GM23338 (cell line): ENCODE measurements at regions not wholly inside any gene's neighbourhood (a gene's known extent, or its start where the extent isn't known, plus 50 kb on each side); places are given as distances from the start of the nearest gene placed in this dataset.

Experiments used
- ATAC-seq: fragments of 200-7000 bp; cut with Tn5 transposase; 3 replicates; pipeline ENCODE4 v1.9.1; 2020
- DNase-seq: peaks from one replicate; pipeline ENCODE4 v3.0.0-alpha.2; 2015; ENCODE audit warnings: low spot score
- H2AFZ ChIP-seq: fragments of 200-600 bp; sonication (generic); 2 replicates; pipeline ENCODE4 v1.8.0; 2016; ENCODE audit warnings: antibody characterized with exemption, mild to moderate bottlenecking, moderate library complexity
- H3F3A ChIP-seq: fragments of 200-600 bp; sonication (generic); replicated peaks from 2 replicates; pipeline ENCODE4 v1.8.0; 2017; ENCODE audit warnings: antibody characterized with exemption, mixed run types, low read depth
- H3K27ac ChIP-seq: fragments of 200-600 bp; sonication (generic); 2 replicates; pipeline ENCODE4 v1.6.1; 2016; ENCODE audit warnings: low read depth
- H3K27me3 ChIP-seq: fragments of 200-600 bp; sonication (generic); 2 replicates; pipeline ENCODE4 v1.8.0; 2016; ENCODE audit warnings: mild to moderate bottlenecking, mixed run types, moderate library complexity; ENCODE audit not compliant: insufficient read depth
- H3K36me3 ChIP-seq: fragments of 200-600 bp; sonication (generic); 2 replicates; pipeline ENCODE4 v1.8.0; 2016; ENCODE audit warnings: mild to moderate bottlenecking; ENCODE audit not compliant: insufficient read depth
- H3K4me1 ChIP-seq: fragments of 200-600 bp; sonication (generic); 2 replicates; pipeline ENCODE4 v1.8.0; 2016; ENCODE audit warnings: mild to moderate bottlenecking, moderate library complexity; ENCODE audit not compliant: insufficient read depth
- H3K4me2 ChIP-seq: fragments of 200-600 bp; sonication (generic); 2 replicates; pipeline ENCODE4 v1.7.1; 2017; ENCODE audit warnings: mixed run types
- H3K4me3 ChIP-seq: fragments of 200-600 bp; sonication (generic); 2 replicates; pipeline ENCODE4 v1.6.1; 2016; ENCODE audit warnings: mixed run types
- H3K79me2 ChIP-seq: fragments of 200-600 bp; sonication (generic); replicated peaks from 2 replicates; pipeline ENCODE4 v1.8.0; 2017; ENCODE audit warnings: mild to moderate bottlenecking; ENCODE audit not compliant: insufficient read depth
- H3K9me2 ChIP-seq: fragments of 200-600 bp; sonication (generic); 2 replicates; pipeline ENCODE4 v1.8.0; 2017; ENCODE audit not compliant: insufficient read depth
- H4K20me1 ChIP-seq: fragments of 200-600 bp; sonication (generic); replicated peaks from 2 replicates; pipeline ENCODE4 v1.8.0; 2017; ENCODE audit warnings: mild to moderate bottlenecking; ENCODE audit not compliant: insufficient read depth
- H3K27ac Mint-ChIP-seq: 2 replicates; pipeline ENCODE4 v1.8.0; 2020; ENCODE audit warnings: inconsistent platforms, mild to moderate bottlenecking, moderate library complexity, mixed read lengths
- H3K27me3 Mint-ChIP-seq: 3 replicates; pipeline ENCODE4 v1.8.0; 2022; ENCODE audit warnings: low read depth, mild to moderate bottlenecking, moderate library complexity, mixed read lengths, inconsistent platforms; ENCODE audit not compliant: insufficient read depth, poor library complexity
- H3K36me3 Mint-ChIP-seq: 3 replicates; pipeline ENCODE4 v1.8.0; 2021; ENCODE audit warnings: low read depth, mild to moderate bottlenecking, inconsistent platforms, moderate library complexity, mixed read lengths
- H3K4me1 Mint-ChIP-seq: 3 replicates; pipeline ENCODE4 v1.8.0; 2020; ENCODE audit warnings: mild to moderate bottlenecking, inconsistent platforms, mixed read lengths
- H3K4me3 Mint-ChIP-seq: 3 replicates; pipeline ENCODE4 v1.8.0; 2021; ENCODE audit warnings: moderate library complexity, mild to moderate bottlenecking, inconsistent platforms, mixed read lengths
- H3K9me3 Mint-ChIP-seq: 3 replicates; pipeline ENCODE4 v1.8.0; 2020; ENCODE audit warnings: moderate library complexity, mild to moderate bottlenecking, inconsistent platforms, mixed read lengths
- CREB1 ChIP-seq: fragments of 250-450 bp; sonication (Bioruptor Pico); IDR thresholded peaks from 2 replicates; pipeline ENCODE4 v1.5.0; 2020; ENCODE audit warnings: low read depth, mild to moderate bottlenecking, moderate library complexity
- EZH2 ChIP-seq: fragments of 200-600 bp; sonication (generic); IDR thresholded peaks from one replicate; pipeline ENCODE4 v1.8.0; 2017; ENCODE audit warnings: antibody characterized with exemption, mild to moderate bottlenecking, low read depth; ENCODE audit not compliant: unreplicated experiment
- JUNB ChIP-seq: IDR thresholded peaks from one replicate; pipeline ENCODE4 v1.6.1; 2016; ENCODE audit warnings: antibody characterized with exemption; ENCODE audit not compliant: unreplicated experiment
- NANOG ChIP-seq: IDR thresholded peaks from 2 replicates; pipeline ENCODE4 v1.6.1; 2016; ENCODE audit warnings: antibody characterized with exemption, borderline replicate concordance
- POLR2AphosphoS5 ChIP-seq: IDR thresholded peaks from 2 replicates; pipeline ENCODE4 v1.6.1; 2016; ENCODE audit warnings: antibody characterized with exemption, low read depth
- STAT1 ChIP-seq: IDR thresholded peaks from one replicate; pipeline ENCODE4 v1.6.1; 2016; ENCODE audit warnings: antibody characterized with exemption; ENCODE audit not compliant: unreplicated experiment
- ZNF331 ChIP-seq: fragments of 250-450 bp; sonication (Bioruptor Pico); IDR thresholded peaks from 2 replicates; pipeline ENCODE4 v1.5.0; 2020; ENCODE audit warnings: low read depth, mild to moderate bottlenecking, moderate library complexity
- TF ChIP-seq, protein P1 (sequence below): IDR thresholded peaks from one replicate; pipeline ENCODE4 v1.6.1; 2018; ENCODE audit warnings: antibody characterized with exemption; ENCODE audit not compliant: unreplicated experiment
- TF ChIP-seq, protein P2 (sequence below), 2 experiments: fragments of 200-600 bp in 1 of 2; sonication (generic) in 1 of 2; conservative IDR thresholded peaks; 2 replicates each; pipeline versions ENCODE4 v1.5.1 to v1.6.1; 2016 to 2017; ENCODE audit warnings: antibody characterized with exemption in 2 of 2, low read depth in 2 of 2, mild to moderate bottlenecking in 2 of 2, moderate library complexity in 1 of 2
- TF ChIP-seq, protein P3 (sequence below): IDR thresholded peaks from 2 replicates; pipeline ENCODE4 v1.6.1; 2016; ENCODE audit warnings: antibody characterized with exemption

DNA sequence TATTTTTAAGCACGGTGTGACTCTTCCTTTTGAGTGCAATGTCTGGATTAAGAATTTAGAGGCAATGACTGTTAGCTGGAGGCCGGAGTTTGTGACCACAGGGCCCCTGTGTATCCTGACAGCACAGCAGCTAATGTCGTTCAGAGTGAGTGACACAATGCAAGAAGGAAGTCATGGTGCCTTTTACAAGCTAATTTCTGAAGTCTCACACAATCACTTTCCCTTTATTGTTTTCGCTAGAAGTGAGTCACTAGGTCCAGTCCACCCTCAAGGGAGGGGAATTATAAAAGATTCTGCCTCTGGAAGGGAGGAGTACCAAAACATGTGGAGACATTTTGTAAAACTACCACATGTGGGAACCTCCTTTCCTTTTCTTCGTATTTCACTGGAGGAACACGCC, 185.5 kb upstream of the FGF10 start (continued):
- TF ChIP-seq, protein P1, sequence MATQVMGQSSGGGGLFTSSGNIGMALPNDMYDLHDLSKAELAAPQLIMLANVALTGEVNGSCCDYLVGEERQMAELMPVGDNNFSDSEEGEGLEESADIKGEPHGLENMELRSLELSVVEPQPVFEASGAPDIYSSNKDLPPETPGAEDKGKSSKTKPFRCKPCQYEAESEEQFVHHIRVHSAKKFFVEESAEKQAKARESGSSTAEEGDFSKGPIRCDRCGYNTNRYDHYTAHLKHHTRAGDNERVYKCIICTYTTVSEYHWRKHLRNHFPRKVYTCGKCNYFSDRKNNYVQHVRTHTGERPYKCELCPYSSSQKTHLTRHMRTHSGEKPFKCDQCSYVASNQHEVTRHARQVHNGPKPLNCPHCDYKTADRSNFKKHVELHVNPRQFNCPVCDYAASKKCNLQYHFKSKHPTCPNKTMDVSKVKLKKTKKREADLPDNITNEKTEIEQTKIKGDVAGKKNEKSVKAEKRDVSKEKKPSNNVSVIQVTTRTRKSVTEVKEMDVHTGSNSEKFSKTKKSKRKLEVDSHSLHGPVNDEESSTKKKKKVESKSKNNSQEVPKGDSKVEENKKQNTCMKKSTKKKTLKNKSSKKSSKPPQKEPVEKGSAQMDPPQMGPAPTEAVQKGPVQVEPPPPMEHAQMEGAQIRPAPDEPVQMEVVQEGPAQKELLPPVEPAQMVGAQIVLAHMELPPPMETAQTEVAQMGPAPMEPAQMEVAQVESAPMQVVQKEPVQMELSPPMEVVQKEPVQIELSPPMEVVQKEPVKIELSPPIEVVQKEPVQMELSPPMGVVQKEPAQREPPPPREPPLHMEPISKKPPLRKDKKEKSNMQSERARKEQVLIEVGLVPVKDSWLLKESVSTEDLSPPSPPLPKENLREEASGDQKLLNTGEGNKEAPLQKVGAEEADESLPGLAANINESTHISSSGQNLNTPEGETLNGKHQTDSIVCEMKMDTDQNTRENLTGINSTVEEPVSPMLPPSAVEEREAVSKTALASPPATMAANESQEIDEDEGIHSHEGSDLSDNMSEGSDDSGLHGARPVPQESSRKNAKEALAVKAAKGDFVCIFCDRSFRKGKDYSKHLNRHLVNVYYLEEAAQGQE: no peak
- TF ChIP-seq CREB1 (no peak), JUNB (no peak), STAT1 (no peak)

DNA sequence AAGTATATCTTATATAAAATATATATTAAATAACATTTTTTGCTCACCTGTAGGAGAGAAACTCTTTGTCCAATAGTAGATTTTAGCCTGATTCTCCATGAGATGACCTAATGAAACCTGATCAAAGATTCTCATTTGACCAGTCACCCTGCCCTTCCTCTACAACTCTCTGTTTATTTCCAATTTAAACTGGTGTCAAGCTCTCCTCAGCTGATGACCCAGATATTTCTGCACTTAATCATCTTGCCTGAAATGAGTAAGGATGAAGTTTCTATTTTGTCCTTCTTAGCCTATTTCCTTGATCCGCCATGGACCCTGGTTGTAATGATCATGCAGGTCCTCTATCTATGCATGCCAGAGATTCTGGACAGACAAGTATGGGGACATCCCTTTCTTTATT, 179.3 kb upstream of the FGF10 start:
- Histone ChIP-seq H3K79me2 (no peaks in the 10 kb centered on the region), H3K4me3 (no peak overlapping the region), H3K9me2 (no peaks in the 10 kb centered on the region), H3K27ac (no peak overlapping the region), H3F3A (no peaks in the 10 kb centered on the region), H3K27me3 (no peaks in the 10 kb centered on the region), H2AFZ (no peak overlapping the region), H4K20me1 (no peaks in the 10 kb centered on the region), H3K4me1 (no peaks in the 10 kb centered on the region), H3K4me2 (no peak overlapping the region), H3K36me3 (no peaks in the 10 kb centered on the region)
- H3K4me3 Mint-ChIP-seq: no peak overlapping the region
- no peak for DNase-seq
- H3K9me3 Mint-ChIP-seq: no peaks in the 10 kb centered on the region
- no peaks in the 10 kb centered on the region for H3K4me1 Mint-ChIP-seq
- H3K36me3 Mint-ChIP-seq: no peaks in the 10 kb centered on the region
- ATAC-seq: no peak
- H3K27me3 Mint-ChIP-seq: no peaks in the 10 kb centered on the region
- no peak overlapping the region for H3K27ac Mint-ChIP-seq
- TF ChIP-seq STAT1 (no peak), ZNF331 (CRISPR knock-in tag) (no peak), NANOG (no peak), POLR2AphosphoS5 (no peak), EZH2 (no peak), CREB1 (no peak)
- TF ChIP-seq, protein P2, sequence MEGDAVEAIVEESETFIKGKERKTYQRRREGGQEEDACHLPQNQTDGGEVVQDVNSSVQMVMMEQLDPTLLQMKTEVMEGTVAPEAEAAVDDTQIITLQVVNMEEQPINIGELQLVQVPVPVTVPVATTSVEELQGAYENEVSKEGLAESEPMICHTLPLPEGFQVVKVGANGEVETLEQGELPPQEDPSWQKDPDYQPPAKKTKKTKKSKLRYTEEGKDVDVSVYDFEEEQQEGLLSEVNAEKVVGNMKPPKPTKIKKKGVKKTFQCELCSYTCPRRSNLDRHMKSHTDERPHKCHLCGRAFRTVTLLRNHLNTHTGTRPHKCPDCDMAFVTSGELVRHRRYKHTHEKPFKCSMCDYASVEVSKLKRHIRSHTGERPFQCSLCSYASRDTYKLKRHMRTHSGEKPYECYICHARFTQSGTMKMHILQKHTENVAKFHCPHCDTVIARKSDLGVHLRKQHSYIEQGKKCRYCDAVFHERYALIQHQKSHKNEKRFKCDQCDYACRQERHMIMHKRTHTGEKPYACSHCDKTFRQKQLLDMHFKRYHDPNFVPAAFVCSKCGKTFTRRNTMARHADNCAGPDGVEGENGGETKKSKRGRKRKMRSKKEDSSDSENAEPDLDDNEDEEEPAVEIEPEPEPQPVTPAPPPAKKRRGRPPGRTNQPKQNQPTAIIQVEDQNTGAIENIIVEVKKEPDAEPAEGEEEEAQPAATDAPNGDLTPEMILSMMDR (conservative IDR thresholded peaks at IDR 0.05; ENCODE audit: low read depth in 2 of 2): no peak
- TF ChIP-seq, protein P3, sequence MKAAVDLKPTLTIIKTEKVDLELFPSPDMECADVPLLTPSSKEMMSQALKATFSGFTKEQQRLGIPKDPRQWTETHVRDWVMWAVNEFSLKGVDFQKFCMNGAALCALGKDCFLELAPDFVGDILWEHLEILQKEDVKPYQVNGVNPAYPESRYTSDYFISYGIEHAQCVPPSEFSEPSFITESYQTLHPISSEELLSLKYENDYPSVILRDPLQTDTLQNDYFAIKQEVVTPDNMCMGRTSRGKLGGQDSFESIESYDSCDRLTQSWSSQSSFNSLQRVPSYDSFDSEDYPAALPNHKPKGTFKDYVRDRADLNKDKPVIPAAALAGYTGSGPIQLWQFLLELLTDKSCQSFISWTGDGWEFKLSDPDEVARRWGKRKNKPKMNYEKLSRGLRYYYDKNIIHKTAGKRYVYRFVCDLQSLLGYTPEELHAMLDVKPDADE: no peak
- TF ChIP-seq, protein P1: no peak
